Tibial nerve (tissue), 4 donors: ENCODE measurements at regions not wholly inside any gene's neighbourhood (a gene's known extent, or its start where the extent isn't known, plus 50 kb on each side); places are given as distances from the start of the nearest gene placed in this dataset.
"Not testable (repeated sequence)": the region's sequence is repeated elsewhere in the genome, so short reads cannot be mapped to it uniquely, and the experiment has no call there.

ENCODE experiments used
- DNase-seq, 2 donors: peaks; one replicate each; pipeline ENCODE4 v3.0.0-alpha.2; 2019; ENCODE audit warnings: low spot score in 2 of 2
- H3K27ac ChIP-seq, 4 donors: fragments of 200-600 bp; sonication (generic) in 3 of 4; one replicate each; pipeline ENCODE4 v1.5.1; 2017 to 2019; ENCODE audit warnings: mild to moderate bottlenecking in 1 of 4
- H3K27me3 ChIP-seq, 2 donors: fragments of 200-600 bp; sonication (generic) in 1 of 2; one replicate each; pipeline versions ENCODE4 v1.5.1 to v1.6.0; 2017 to 2019
- H3K36me3 ChIP-seq, 3 donors: fragments of 200-600 bp; sonication (generic); one replicate each; pipeline ENCODE4 v1.5.1; 2018 to 2019
- H3K4me1 ChIP-seq, 4 donors: fragments of 200-600 bp; sonication (generic) in 3 of 4; one replicate each; pipeline ENCODE4 v1.5.1; 2017 to 2019
- H3K4me3 ChIP-seq, 4 donors: fragments of 200-600 bp; sonication (generic) in 3 of 4; one replicate each; pipeline ENCODE4 v1.5.1; 2017 to 2019; ENCODE audit warnings: mild to moderate bottlenecking in 1 of 4, moderate library complexity in 1 of 4
- H3K9me3 ChIP-seq, 4 donors: fragments of 200-600 bp; sonication (generic) in 3 of 4; one replicate each; pipeline ENCODE4 v1.5.1; 2017 to 2019
- EP300 ChIP-seq, 2 donors: sonication (generic); formaldehyde crosslinking; IDR thresholded peaks; one replicate each; pipeline ENCODE4 v1.6.1; 2017; ENCODE audit warnings: antibody characterized with exemption in 2 of 2, mild to moderate bottlenecking in 1 of 2
- POLR2A ChIP-seq, 2 donors: fragments of 450-650 bp; IDR thresholded peaks; one replicate each; pipeline ENCODE4 v1.6.1; 2017; ENCODE audit warnings: antibody characterized with exemption in 2 of 2, mild to moderate bottlenecking in 2 of 2, moderate library complexity in 2 of 2
- WGBS, 2 donors: methylation state at CpG; one replicate each; pipeline ENCODE4 v1.1.5; 2018; 5-methylcytosine and 5-hydroxymethylcytosine counted together
- TF ChIP-seq, protein P1 (sequence below), 5 experiments: fragments of 200-600 bp in 3 of 5; fragments of 450-650 bp in 2 of 5; sonication (generic) in 3 of 5; IDR thresholded peaks; one replicate each; pipeline ENCODE4 v1.5.1; 2016 to 2019; ENCODE audit warnings: antibody characterized with exemption in 5 of 5, mild to moderate bottlenecking in 3 of 5, moderate library complexity in 2 of 5

DNA sequence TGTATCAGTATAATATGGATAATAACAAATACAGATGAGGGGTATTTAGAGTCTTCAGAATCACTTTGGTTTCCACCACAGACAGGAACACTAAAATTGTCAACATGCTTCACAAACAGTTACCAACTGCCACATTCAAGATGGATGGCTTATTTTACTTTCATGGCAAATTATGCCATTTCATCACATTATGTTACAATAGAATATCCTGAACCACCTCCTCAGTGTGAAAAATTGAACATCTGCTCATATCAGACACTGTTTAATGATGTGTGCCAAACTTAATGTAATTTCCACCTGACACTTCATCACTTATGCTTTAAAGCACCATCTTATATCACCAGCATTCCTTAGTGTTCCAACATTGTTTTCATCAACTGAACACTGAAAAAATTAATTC, 357.4 kb downstream of the KCNN2 start:
- H3K9me3 ChIP-seq = peaks cover 0 to 17% (median 3%) of the 10 kb centered on the region in 4 donors
- no peak for DNase-seq
- no peaks in the 10 kb centered on the region for H3K27me3 ChIP-seq
- no peaks in the 10 kb centered on the region for H3K36me3 ChIP-seq
- H3K27ac ChIP-seq = no peak overlapping the region
- no peaks in the 10 kb centered on the region for H3K4me1 ChIP-seq
- no peak overlapping the region for H3K4me3 ChIP-seq
- TF ChIP-seq POLR2A (IDR thresholded peaks at IDR 0.05) = no peak
- TF ChIP-seq EP300 (IDR thresholded peaks at IDR 0.05) = no peak
- TF ChIP-seq, protein P1, sequence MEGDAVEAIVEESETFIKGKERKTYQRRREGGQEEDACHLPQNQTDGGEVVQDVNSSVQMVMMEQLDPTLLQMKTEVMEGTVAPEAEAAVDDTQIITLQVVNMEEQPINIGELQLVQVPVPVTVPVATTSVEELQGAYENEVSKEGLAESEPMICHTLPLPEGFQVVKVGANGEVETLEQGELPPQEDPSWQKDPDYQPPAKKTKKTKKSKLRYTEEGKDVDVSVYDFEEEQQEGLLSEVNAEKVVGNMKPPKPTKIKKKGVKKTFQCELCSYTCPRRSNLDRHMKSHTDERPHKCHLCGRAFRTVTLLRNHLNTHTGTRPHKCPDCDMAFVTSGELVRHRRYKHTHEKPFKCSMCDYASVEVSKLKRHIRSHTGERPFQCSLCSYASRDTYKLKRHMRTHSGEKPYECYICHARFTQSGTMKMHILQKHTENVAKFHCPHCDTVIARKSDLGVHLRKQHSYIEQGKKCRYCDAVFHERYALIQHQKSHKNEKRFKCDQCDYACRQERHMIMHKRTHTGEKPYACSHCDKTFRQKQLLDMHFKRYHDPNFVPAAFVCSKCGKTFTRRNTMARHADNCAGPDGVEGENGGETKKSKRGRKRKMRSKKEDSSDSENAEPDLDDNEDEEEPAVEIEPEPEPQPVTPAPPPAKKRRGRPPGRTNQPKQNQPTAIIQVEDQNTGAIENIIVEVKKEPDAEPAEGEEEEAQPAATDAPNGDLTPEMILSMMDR (IDR thresholded peaks at IDR 0.05) = no peak

DNA sequence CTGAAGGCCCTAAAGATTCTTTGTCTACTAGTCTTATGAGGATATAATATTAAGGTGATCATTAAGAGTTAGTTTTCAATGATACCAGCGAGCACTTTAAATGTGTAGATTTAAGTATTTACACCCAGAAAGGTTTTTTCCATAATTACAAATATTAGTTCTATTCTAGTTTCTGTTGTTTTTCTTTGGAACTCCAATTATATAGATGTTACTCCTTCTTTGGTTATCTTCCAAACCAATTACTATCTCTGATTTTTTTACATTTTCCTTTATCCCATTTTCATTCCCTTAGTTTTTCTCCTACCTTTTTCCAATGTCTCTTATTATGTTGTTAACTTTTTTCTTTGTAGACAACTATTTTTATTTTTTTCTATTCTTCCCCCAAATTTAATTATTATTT, 355.1 kb downstream of the KCNN2 start:
- Histone ChIP-seq H3K36me3 (no peaks in the 10 kb centered on the region), H3K27me3 (no peaks in the 10 kb centered on the region), H3K9me3 (peaks cover 0 to 12% (median 3%) of the 10 kb centered on the region in 4 donors), H3K4me1 (no peaks in the 10 kb centered on the region), H3K4me3 (no peak overlapping the region), H3K27ac (no peak overlapping the region)
- DNase-seq = no peak
- TF ChIP-seq, protein P1 (IDR thresholded peaks at IDR 0.05) = no peak
- TF ChIP-seq EP300 (IDR thresholded peaks at IDR 0.05) (no peak), POLR2A (IDR thresholded peaks at IDR 0.05) (no peak)
- WGBS, 2 donors = 86 to 87% methylated on average over 1 of the region's 1 CpG

DNA sequence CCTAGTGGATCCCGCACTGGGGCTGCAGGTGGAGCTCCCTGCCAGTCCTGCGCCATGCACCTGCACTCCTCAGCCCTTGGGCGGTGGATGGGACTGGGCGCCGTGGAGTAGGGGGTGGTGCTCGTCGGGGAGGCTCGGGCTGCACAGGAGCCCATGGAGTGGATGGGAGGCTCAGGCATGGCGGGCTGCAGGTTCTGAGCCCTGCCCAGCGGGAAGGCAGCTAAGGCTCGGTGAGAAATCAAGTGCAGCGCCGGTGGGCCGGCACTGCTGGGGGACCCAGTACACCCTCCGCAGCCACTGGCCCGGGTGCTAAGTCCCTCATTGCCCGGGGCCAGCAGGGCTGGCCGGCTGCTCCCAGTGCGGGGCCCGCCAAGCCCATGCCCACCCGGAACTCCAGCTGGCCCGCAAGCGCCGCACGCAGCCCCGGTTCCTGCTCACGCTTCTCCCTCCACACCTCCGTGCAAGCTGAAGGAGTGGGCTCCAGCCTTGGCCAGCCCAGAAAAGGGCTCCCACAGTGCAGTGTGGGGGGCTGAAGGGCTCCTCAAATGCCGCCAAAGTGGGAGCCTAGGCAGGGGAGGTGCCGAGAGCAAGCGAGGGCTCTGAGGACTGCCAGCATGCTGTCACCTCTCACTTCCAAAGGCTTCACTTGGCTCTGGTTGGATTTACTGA, 342.5 kb downstream of the KCNN2 start:
- WGBS, 2 donors = 92 to 95% methylated on average over 2 to 31 of the region's 31 CpGs

DNA sequence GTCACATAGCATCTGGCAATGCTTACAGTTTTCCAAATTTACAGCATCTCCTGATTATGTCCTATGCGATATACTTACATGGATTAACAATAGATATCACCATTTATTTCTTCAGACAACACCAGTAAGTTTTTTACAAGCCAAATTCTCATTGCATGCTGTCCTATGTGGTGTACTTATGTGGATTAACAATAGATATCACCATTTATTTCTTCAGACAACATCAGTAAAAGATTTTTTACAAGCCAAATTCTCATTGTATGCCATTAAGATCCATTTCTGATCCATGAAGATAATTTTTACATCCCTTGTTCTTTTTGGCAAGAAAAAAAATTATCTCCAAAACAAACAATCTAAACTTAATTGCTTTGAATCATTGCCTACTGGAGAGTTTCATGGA, 340.9 kb downstream of the KCNN2 start:
- no peaks in the 10 kb centered on the region for H3K27me3 ChIP-seq
- no peaks in the 10 kb centered on the region for H3K36me3 ChIP-seq
- 82 to 94% methylated on average over 1 of the region's 1 CpG for WGBS, 2 donors

More for the DNA sequence above, 342.5 kb downstream of the KCNN2 start:
- H3K27ac ChIP-seq, H3K4me3 ChIP-seq, H3K4me1 ChIP-seq, H3K27me3 ChIP-seq, H3K36me3 ChIP-seq, DNase-seq, H3K9me3 ChIP-seq: not testable (repeated sequence)

DNA sequence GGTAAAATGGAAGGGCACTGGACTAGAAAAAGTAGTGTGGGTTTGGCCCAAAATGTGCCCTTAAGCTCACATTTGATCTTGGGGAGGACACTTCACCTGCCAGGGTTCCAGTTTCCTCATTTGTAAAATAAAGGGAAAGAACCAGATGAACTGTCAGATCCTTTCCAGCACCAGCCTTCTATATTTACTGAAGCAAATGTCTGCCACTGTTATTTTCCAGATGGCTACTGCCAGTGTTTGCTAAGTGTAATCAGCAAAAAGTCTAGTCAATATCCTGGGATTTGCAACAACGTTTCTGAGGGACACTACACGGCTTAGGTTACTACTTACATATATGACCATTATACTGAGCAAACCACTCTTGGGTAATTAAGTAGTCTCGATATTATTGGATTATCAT, 340.3 kb downstream of the KCNN2 start:
- no peak for DNase-seq
- 79 to 87% methylated on average over 3 of the region's 3 CpGs for WGBS, 2 donors
- H3K4me3 ChIP-seq = no peak overlapping the region
- H3K27ac ChIP-seq = no peak overlapping the region
- no peaks in the 10 kb centered on the region for H3K4me1 ChIP-seq
- H3K27me3 ChIP-seq = no peaks in the 10 kb centered on the region
- no peaks in the 10 kb centered on the region for H3K36me3 ChIP-seq
- TF ChIP-seq, protein P1 (IDR thresholded peaks at IDR 0.05) = no peak
- no peak for TF ChIP-seq EP300 (IDR thresholded peaks at IDR 0.05)
- TF ChIP-seq POLR2A (IDR thresholded peaks at IDR 0.05) = no peak
- H3K9me3 ChIP-seq = no peaks in the 10 kb centered on the region

More for the DNA sequence above, 340.9 kb downstream of the KCNN2 start:
- H3K4me3 ChIP-seq = no peak overlapping the region
- no peak overlapping the region for H3K27ac ChIP-seq
- DNase-seq = no peak
- H3K4me1 ChIP-seq = no peaks in the 10 kb centered on the region
- TF ChIP-seq POLR2A (IDR thresholded peaks at IDR 0.05) (no peak), EP300 (IDR thresholded peaks at IDR 0.05) (no peak)
- H3K9me3 ChIP-seq = no peaks in the 10 kb centered on the region

DNA sequence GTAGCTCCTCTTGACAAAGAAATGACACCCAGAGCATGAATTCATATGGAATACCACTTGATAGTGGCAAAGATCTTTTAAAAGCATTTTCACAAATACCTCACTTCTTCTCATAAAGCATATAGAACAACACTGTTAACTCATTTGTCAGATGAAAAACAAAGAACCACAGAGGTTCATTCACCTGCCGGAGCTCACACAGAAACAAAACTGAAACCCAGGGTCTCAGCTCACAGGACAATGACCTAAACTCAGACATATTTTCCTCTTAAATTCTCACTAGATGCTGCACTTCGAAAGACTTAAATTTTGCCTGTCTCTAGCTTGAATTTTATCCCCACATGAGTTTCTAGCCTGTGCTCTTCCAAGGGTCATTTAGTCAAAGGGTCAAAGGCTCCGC, 339.0 kb downstream of the KCNN2 start:
- Histone ChIP-seq H3K27me3 (no peaks in the 10 kb centered on the region), H3K9me3 (no peaks in the 10 kb centered on the region), H3K4me3 (no peak overlapping the region), H3K4me1 (no peaks in the 10 kb centered on the region), H3K27ac (no peak overlapping the region), H3K36me3 (no peaks in the 10 kb centered on the region)
- WGBS, 2 donors = 77 to 82% methylated on average over 3 of the region's 3 CpGs
- TF ChIP-seq, protein P1 (IDR thresholded peaks at IDR 0.05) = no peak
- DNase-seq = no peak
